ENCODE measurements at regions not wholly inside any gene's neighbourhood (a gene's known extent, or its start where the extent isn't known, plus 50 kb on each side); places are given as distances from the start of the nearest gene placed in this dataset.

DNA sequence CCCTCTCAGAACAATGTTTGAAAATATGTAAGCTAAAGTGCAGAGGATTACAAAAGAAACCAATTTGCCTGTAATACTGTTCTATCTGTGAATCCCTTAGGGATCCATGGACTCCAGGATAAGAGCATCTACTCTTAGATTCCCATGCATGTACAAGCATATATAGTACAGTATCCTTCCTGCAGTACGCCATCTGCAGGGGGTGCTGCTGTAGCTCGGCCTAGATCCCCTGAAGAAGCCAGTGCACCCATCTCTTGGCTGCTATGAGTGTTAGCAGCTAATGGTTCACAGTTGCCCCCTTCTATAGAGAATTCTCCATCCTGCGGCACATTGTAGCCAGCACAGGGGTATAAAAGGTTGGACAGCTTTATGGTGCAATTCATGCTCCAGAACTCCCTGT lies 61.8 kb upstream of the SLC30A5 start:
- DNase-seq (ENCODE audit: low spot score) = no peak

DNA sequence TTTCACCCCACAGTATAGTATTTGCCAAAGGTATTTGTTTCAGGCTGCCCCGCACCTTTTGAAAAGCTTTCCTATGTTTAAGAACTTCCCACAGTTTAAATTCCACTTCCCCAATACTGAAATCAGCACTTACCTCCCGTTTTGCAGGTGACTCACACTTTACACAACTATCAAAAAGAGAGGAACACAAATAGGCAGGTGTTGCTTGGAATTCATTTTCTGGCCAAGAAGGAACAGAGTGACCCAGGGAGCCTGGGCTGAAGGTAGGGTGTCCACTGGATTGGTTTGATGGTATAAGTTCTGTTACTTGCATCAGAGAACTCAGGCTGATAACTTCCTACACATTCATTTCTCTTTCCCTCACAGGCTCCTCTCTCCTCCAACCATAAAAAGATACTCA lies 60.1 kb upstream of the SLC30A5 start:
- no peak for DNase-seq (ENCODE audit: low spot score)

DNA sequence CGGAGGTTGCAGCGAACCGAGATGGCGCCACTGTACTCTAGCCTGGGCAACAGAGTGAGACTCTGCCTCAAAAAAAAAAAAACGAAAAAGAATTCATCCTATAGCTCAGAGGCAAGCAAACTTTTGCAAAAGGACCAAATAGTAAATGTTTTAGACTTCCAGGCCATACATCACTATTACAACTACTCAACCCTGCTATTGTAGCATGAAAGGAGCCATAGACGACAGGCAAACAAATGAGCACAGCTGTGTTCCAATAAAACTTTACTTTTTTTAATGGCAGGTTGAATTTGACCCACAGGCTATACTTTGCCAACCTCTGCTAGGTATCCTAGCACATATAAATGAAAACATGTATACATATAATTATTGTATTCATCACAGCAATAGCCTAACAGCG lies 58.9 kb upstream of the SLC30A5 start:
- no peak for DNase-seq (ENCODE audit: low spot score)

DNA sequence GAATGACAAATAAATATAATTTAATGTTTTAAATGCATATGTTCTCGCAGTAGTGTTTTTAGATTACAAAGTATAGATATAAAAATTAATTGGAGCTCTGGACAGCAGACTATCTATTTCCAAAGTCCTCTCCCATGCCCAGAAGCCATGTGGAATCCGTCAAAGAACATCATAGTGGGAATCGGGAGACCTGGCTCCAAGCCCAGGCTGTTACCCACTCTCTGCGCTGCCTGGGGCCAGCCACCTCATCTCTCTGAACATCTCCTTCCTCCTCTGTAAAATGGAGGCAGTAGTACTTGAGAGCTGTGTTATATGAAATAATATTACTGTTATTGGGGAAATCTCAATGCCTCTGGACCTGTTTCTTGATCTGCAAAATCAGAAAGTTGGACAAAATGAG lies 58.1 kb upstream of the SLC30A5 start:
- no peak for DNase-seq (ENCODE audit: low spot score)

DNA sequence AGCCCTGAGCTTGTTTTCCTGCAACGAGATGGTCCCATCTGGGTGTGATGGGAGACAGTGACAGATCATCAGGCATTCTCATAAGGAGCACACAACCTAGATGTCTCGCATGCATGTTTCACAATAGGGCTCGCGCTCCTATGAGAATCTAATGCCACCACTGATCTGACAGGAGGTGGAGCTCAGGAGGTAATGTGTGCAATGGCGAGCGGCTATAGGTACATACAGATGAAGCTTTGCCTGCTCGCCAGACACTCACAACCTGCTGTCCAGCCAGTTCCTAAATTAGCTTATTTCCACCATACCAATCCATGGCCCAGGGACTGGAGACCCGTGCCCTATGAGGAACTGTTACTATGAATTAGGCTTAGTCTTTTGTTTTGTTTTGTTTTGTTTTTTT lies 55.3 kb upstream of the SLC30A5 start:
- no peak for DNase-seq (ENCODE audit: low spot score)

DNA sequence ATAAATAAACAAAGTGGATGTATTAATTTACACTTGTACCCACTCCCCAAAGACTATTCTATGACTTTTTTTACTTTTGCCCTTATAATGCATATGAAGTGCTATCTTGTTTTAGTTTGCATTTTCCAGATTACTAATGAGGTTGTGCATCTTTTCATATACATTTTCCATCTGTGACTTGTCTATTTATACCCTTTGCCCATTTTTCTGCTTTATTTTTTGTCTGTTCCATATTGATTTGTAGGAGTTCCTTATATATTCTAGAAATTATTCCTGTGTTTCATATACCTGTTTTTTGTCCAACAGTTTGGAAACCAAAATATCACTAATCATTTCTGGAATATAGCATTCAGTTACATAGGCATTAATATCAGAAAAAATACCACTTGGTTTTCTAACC lies 54.0 kb upstream of the SLC30A5 start:
- DNase-seq (ENCODE audit: low spot score) = no peak

DNA sequence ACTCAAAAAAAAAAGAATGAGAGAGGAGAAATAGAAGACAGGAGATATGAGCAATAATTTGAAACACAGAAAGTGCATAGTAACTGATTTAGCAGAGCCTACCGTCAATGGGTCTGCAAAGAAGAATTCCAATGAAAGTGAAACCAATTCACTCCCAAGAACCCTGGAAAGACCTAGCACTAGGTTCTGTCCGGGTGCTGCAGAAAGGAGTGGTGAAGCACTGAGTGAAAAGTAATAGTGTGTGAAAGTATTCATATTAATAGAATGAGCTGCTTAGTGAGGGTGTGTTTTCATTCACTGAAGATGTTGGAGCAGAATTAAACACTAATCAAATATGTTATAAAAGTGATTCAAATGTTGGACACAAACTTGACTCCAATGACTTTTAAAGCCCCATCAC lies 51.3 kb upstream of the SLC30A5 start:
- DNase-seq (ENCODE audit: low spot score) = no peak

- peak; percentile 91 for DNase-seq (ENCODE audit: low spot score)
These were observed 50.7 kb upstream of the SLC30A5 start for GRCh38 chr5:69042915-69043654.

- no peak for DNase-seq (ENCODE audit: low spot score)
These were observed 50.2 kb upstream of the SLC30A5 start for GRCh38 chr5:69043655-69043996.
